Lower leg skin (tissue), 3 donors: ENCODE measurements at regions not wholly inside any gene's neighbourhood (a gene's known extent, or its start where the extent isn't known, plus 50 kb on each side); places are given as distances from the start of the nearest gene placed in this dataset.

Source experiments
- CTCF ChIP-seq, 3 donors: fragments of 450-650 bp; IDR thresholded peaks; one replicate each; pipeline ENCODE4 v1.5.1; 2016; ENCODE audit warnings: antibody characterized with exemption in 3 of 3, mild to moderate bottlenecking in 3 of 3, moderate library complexity in 2 of 3
- POLR2A ChIP-seq, 2 donors: fragments of 450-650 bp; IDR thresholded peaks; one replicate each; pipeline ENCODE4 v1.6.1; 2016 to 2017; ENCODE audit warnings: antibody characterized with exemption in 2 of 2, mild to moderate bottlenecking in 1 of 2, moderate library complexity in 1 of 2

- TF ChIP-seq CTCF (IDR thresholded peaks at IDR 0.05) (no peak), POLR2A (IDR thresholded peaks at IDR 0.05) (no peak)
Measured at GRCh38 chr13:87426742-87427141, 244.4 kb upstream of the SLITRK5 start.
